ENCODE measurements at regions not wholly inside any gene's neighbourhood (a gene's known extent, or its start where the extent isn't known, plus 50 kb on each side); places are given as distances from the start of the nearest gene placed in this dataset.

DNA sequence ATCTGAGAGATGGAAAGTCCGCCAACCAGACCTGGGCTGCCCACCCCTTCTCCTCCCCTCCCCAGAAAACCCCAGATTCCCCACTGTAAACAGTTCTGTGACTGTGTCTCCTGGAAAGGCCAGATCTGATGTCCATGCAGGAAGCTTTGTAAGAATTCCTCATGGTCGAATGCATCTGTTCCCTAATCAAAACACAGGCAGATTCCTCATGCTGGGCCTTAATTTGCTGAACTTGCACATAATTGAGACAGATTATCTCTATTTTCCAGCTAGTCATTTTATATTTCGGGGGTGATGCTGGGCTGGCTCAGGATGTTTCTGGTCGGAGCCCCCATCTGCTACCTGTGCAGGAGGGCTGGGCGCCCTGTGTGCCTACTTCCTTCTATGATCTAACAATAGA is 233.6 kb upstream of the ASIC2 start:
- intact Hi-C loops (cut with DNase I; ENCODE audit: low total_unique reads): no loop called here
- Histone ChIP-seq H3K4me1 (no peaks in the 10 kb centered on the region), H3K27ac (no peak overlapping the region), H3K9me3 (no peaks in the 10 kb centered on the region), H3K4me3 (no peak overlapping the region), H3K27me3 (no peaks in the 10 kb centered on the region), H3K36me3 (ENCODE audit: low read depth, missing control alignments) (no peaks in the 10 kb centered on the region)
- WGBS, 2 donors: 87 to 94% methylated on average over 5 of the region's 5 CpGs
- TF ChIP-seq POLR2A (IDR thresholded peaks at IDR 0.05): no peak
- TF ChIP-seq, protein P1, sequence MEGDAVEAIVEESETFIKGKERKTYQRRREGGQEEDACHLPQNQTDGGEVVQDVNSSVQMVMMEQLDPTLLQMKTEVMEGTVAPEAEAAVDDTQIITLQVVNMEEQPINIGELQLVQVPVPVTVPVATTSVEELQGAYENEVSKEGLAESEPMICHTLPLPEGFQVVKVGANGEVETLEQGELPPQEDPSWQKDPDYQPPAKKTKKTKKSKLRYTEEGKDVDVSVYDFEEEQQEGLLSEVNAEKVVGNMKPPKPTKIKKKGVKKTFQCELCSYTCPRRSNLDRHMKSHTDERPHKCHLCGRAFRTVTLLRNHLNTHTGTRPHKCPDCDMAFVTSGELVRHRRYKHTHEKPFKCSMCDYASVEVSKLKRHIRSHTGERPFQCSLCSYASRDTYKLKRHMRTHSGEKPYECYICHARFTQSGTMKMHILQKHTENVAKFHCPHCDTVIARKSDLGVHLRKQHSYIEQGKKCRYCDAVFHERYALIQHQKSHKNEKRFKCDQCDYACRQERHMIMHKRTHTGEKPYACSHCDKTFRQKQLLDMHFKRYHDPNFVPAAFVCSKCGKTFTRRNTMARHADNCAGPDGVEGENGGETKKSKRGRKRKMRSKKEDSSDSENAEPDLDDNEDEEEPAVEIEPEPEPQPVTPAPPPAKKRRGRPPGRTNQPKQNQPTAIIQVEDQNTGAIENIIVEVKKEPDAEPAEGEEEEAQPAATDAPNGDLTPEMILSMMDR (IDR thresholded peaks at IDR 0.05): no peak
- DNase-seq: no peak

DNA sequence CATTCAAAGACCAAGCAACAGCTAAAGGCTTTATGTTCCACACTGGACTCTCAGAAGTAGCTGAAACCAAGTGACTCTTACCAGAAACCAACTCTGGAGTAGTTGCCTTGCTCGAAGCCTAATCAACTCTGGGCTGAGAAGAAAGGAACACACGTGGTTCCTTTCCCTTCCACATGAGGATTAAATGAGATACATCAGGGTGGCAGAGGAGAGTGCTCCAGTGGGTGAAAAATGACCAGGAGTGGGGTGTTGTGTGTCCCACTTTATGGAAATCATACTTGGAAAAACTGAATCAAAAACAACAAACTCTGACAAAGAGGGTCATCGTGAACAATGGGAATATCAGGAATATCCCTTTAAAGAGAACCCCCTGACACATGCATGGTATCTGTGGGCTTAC is 234.2 kb upstream of the ASIC2 start:
- WGBS, 2 donors: 83 to 92% methylated on average over 3 of the region's 3 CpGs
- Histone ChIP-seq H3K9me3 (no peaks in the 10 kb centered on the region), H3K27me3 (no peaks in the 10 kb centered on the region), H3K27ac (no peak overlapping the region), H3K36me3 (ENCODE audit: low read depth, missing control alignments) (no peaks in the 10 kb centered on the region), H3K4me1 (no peaks in the 10 kb centered on the region), H3K4me3 (no peak overlapping the region)
- intact Hi-C loops (cut with DNase I; ENCODE audit: low total_unique reads): no loop called here
- no peak for TF ChIP-seq POLR2A (IDR thresholded peaks at IDR 0.05)
- TF ChIP-seq, protein P1 (IDR thresholded peaks at IDR 0.05): no peak
- DNase-seq: no peak

DNA sequence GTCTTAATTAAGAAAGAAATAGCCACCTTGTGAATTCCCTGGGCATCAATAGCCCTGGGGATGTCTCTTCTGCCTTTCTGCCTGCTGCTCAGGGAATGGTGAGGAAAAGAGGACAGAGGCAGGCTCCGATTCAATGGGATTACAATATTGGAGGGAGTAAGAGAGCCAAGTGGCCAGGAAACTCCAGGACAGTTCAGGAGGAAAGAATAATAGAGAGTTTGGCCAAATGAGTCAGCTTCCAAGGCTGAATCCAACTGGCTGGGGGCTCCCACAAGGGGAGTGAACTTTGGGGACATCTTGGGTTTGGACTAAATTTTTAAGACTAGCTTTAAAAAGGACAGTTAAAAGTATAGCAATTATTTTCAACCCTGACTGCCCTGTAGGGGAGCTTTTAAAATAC is 235.8 kb upstream of the ASIC2 start:
- WGBS, 2 donors: 55 to 66% methylated on average over 1 of the region's 1 CpG

GRCh38 chr17:33529816-33530215 is 236.7 kb upstream of the ASIC2 start:
- WGBS, 2 donors: 67 to 83% methylated on average over 9 of the region's 9 CpGs
- Histone ChIP-seq H3K27me3 (no peaks in the 10 kb centered on the region), H3K4me1 (no peaks in the 10 kb centered on the region), H3K4me3 (no peak overlapping the region), H3K27ac (no peak overlapping the region), H3K9me3 (no peaks in the 10 kb centered on the region), H3K36me3 (ENCODE audit: low read depth, missing control alignments) (no peaks in the 10 kb centered on the region)
- TF ChIP-seq POLR2A (IDR thresholded peaks at IDR 0.05): no peak
- TF ChIP-seq, protein P1 (IDR thresholded peaks at IDR 0.05): no peak
- DNase-seq: no peak
- intact Hi-C loops (cut with DNase I; ENCODE audit: low total_unique reads): no loop called here

More for the DNA sequence above, 235.8 kb upstream of the ASIC2 start:
- DNase-seq: no peak
- Histone ChIP-seq H3K27me3 (no peaks in the 10 kb centered on the region), H3K9me3 (no peaks in the 10 kb centered on the region), H3K4me1 (no peaks in the 10 kb centered on the region), H3K27ac (no peak overlapping the region), H3K4me3 (no peak overlapping the region), H3K36me3 (ENCODE audit: low read depth, missing control alignments) (no peaks in the 10 kb centered on the region)
- TF ChIP-seq, protein P1 (IDR thresholded peaks at IDR 0.05): no peak
- TF ChIP-seq POLR2A (IDR thresholded peaks at IDR 0.05): no peak
- intact Hi-C loops (cut with DNase I; ENCODE audit: low total_unique reads): no loop called here

DNA sequence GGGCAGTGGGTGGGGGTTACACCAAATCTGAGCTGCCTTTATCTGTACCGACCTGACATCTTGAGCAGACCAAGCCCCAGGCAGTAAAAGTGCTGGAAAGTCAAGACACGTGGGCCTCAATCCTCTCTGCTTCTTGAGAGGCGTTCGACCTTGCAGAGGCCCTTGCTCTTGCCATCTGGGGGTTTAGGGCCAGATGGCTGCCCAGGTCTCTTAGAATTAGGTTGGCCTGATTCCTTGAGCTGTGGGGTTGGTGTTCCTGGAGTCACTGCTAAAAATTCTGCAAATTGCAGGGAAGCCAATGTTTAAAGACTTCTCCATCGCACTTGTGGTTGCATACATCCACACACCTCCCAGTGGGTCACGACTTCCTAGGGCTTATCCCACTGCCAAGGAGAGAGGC is 238.2 kb upstream of the ASIC2 start:
- Histone ChIP-seq H3K36me3 (ENCODE audit: low read depth, missing control alignments) (no peaks in the 10 kb centered on the region), H3K4me3 (no peak overlapping the region), H3K27me3 (no peaks in the 10 kb centered on the region), H3K4me1 (no peaks in the 10 kb centered on the region), H3K9me3 (no peaks in the 10 kb centered on the region), H3K27ac (no peak overlapping the region)
- no peak for TF ChIP-seq POLR2A (IDR thresholded peaks at IDR 0.05)
- TF ChIP-seq, protein P1 (IDR thresholded peaks at IDR 0.05): no peak
- no peak for DNase-seq
- intact Hi-C loops (cut with DNase I; ENCODE audit: low total_unique reads): no loop called here
- WGBS, 2 donors: 80 to 86% methylated on average over 6 of the region's 6 CpGs

Measured in testis (tissue), 2 donors.